CD14-positive monocyte (primary cell): ENCODE measurements at regions not wholly inside any gene's neighbourhood (a gene's known extent, or its start where the extent isn't known, plus 50 kb on each side); places are given as distances from the start of the nearest gene placed in this dataset.
"Not testable (repeated sequence)": the region's sequence is repeated elsewhere in the genome, so short reads cannot be mapped to it uniquely, and the experiment has no call there.

ENCODE experiments used
- DNase-seq, 3 donors: peaks; one replicate each; pipeline ENCODE4 v3.0.0-alpha.2; 2011 to 2022
- H2AFZ ChIP-seq: 2 replicates; pipeline ENCODE4 v1.6.0; 2012; ENCODE audit warnings: mild to moderate bottlenecking, low read depth, low read length, inconsistent platforms; ENCODE audit not compliant: insufficient read depth, poor library complexity, severe bottlenecking
- H3K27ac ChIP-seq, 2 donors: 1 replicate in 1 of 2; 2 replicates in 1 of 2; pipeline ENCODE4 v1.5.1; 2012 to 2013; ENCODE audit warnings: low read length in 2 of 2, control low read depth in 1 of 2, inconsistent platforms in 1 of 2, low read depth in 1 of 2, mild to moderate bottlenecking in 1 of 2
- H3K27me3 ChIP-seq, 2 donors: one replicate each; pipeline versions ENCODE4 v1.6.0 to v1.6.1; 2011 to 2013; ENCODE audit warnings: low read length in 2 of 2; ENCODE audit not compliant: control insufficient read depth in 2 of 2, insufficient read depth in 2 of 2
- H3K36me3 ChIP-seq, 2 donors: replicated peaks in 1 of 2; 1 replicate in 1 of 2; 2 replicates in 1 of 2; pipeline versions ENCODE4 v1.5.1 to v1.6.1; 2012 to 2013; ENCODE audit warnings: low read length in 2 of 2, control low read depth in 1 of 2, inconsistent platforms in 1 of 2, mild to moderate bottlenecking in 1 of 2; ENCODE audit not compliant: insufficient read depth in 2 of 2, control insufficient read depth in 1 of 2
- H3K4me1 ChIP-seq, 2 donors: 1 replicate in 1 of 2; 2 replicates in 1 of 2; pipeline versions ENCODE4 v1.5.1 to v1.6.1; 2012 to 2013; ENCODE audit warnings: low read length in 2 of 2, control low read depth in 1 of 2, inconsistent platforms in 1 of 2, mild to moderate bottlenecking in 1 of 2, moderate library complexity in 1 of 2; ENCODE audit not compliant: insufficient read depth in 2 of 2, control insufficient read depth in 1 of 2
- H3K4me2 ChIP-seq: replicated peaks from 2 replicates; pipeline ENCODE3; 2012; ENCODE audit warnings: low read length, moderate library complexity, mild to moderate bottlenecking; ENCODE audit not compliant: poor library complexity, severe bottlenecking; ENCODE audit errors: extremely low read depth
- H3K4me3 ChIP-seq, 3 experiments: fragments of 200-600 bp in 1 of 3; sonication (generic) in 1 of 3; replicated peaks in 1 of 3; 1 replicate in 2 of 3; 2 replicates in 1 of 3; pipeline ENCODE4 v1.5.1; 2011 to 2013; ENCODE audit warnings: low read length in 3 of 3, mild to moderate bottlenecking in 3 of 3, control low read depth in 2 of 3, low read depth in 2 of 3, inconsistent platforms in 1 of 3, moderate library complexity in 1 of 3
- H3K79me2 ChIP-seq: 2 replicates; pipeline ENCODE4 v1.6.0; 2012; ENCODE audit warnings: mild to moderate bottlenecking, control low read depth, inconsistent platforms, low read length, moderate library complexity; ENCODE audit not compliant: insufficient read depth
- H3K9ac ChIP-seq: 2 replicates; pipeline ENCODE4 v1.6.0; 2017; ENCODE audit warnings: low read length, mild to moderate bottlenecking; ENCODE audit not compliant: insufficient read depth, poor library complexity, severe bottlenecking
- H3K9me3 ChIP-seq, 2 donors: replicated peaks in 1 of 2; 1 replicate in 1 of 2; 2 replicates in 1 of 2; pipeline versions ENCODE4 v1.5.1 to v1.6.1; 2012 to 2013; ENCODE audit warnings: low read length in 2 of 2, control low read depth in 1 of 2; ENCODE audit not compliant: control insufficient read depth in 1 of 2, insufficient read depth in 1 of 2
- H4K20me1 ChIP-seq: 2 replicates; pipeline ENCODE4 v1.6.0; 2012; ENCODE audit warnings: mild to moderate bottlenecking, low read length, control low read depth, moderate library complexity; ENCODE audit not compliant: insufficient read depth
- H3K27ac Mint-ChIP-seq, 7 donors: one replicate each; pipeline ENCODE4 v1.8.0; 2020; ENCODE audit warnings: mild to moderate bottlenecking in 7 of 7, mixed read lengths in 7 of 7, moderate library complexity in 6 of 7, inconsistent platforms in 2 of 7
- H3K27me3 Mint-ChIP-seq, 3 donors: one replicate each; pipeline ENCODE4 v1.8.0; 2021 to 2022; ENCODE audit warnings: low read depth in 3 of 3, mild to moderate bottlenecking in 3 of 3, mixed read lengths in 3 of 3, moderate library complexity in 3 of 3, inconsistent platforms in 1 of 3
- H3K36me3 Mint-ChIP-seq, 2 donors: one replicate each; pipeline ENCODE4 v1.8.0; 2020; ENCODE audit warnings: mixed read lengths in 2 of 2, inconsistent platforms in 1 of 2, mild to moderate bottlenecking in 1 of 2
- H3K4me1 Mint-ChIP-seq: one replicate; pipeline ENCODE4 v1.8.0; 2020; ENCODE audit warnings: mild to moderate bottlenecking, mixed read lengths
- H3K4me3 Mint-ChIP-seq, 2 donors: one replicate each; pipeline ENCODE4 v1.8.0; 2020; ENCODE audit warnings: mild to moderate bottlenecking in 2 of 2, mixed read lengths in 2 of 2, moderate library complexity in 1 of 2
- H3K9me3 Mint-ChIP-seq, 7 donors: one replicate each; pipeline ENCODE4 v1.8.0; 2020 to 2022; ENCODE audit warnings: mixed read lengths in 7 of 7, mild to moderate bottlenecking in 6 of 7, moderate library complexity in 6 of 7, inconsistent platforms in 2 of 7
- CTCF ChIP-seq: fragments of 200-600 bp; IDR thresholded peaks from one replicate; pipeline ENCODE4 v1.8.0; 2022; ENCODE audit warnings: antibody characterized with exemption, mild to moderate bottlenecking
- WGBS: methylation state at CpG from one replicate; pipeline ENCODE4 v1.1.5; 2013; ENCODE audit warnings: missing lambda C conversion rate; ENCODE audit not compliant: insufficient coverage; 5-methylcytosine and 5-hydroxymethylcytosine counted together
- intact Hi-C, 2 donors: fragments of 100-400 bp; cut with micrococcal nuclease; formaldehyde crosslinking; loops; one replicate each; pipeline versions ENCODE4 v1.15.0 to v1.15.1; 2023

- H3K27me3 Mint-ChIP-seq, H3K9me3 Mint-ChIP-seq, H3K27ac ChIP-seq, H3K4me1 Mint-ChIP-seq, H3K36me3 ChIP-seq, H2AFZ ChIP-seq, H3K36me3 Mint-ChIP-seq, H4K20me1 ChIP-seq, H3K9me3 ChIP-seq, H3K9ac ChIP-seq, H3K4me2 ChIP-seq, H3K27ac Mint-ChIP-seq, intact Hi-C loops, H3K4me1 ChIP-seq, H3K27me3 ChIP-seq, H3K79me2 ChIP-seq, H3K4me3 ChIP-seq, DNase-seq, H3K4me3 Mint-ChIP-seq: not testable (repeated sequence)
- 94% methylated on average over 9 of the region's 27 CpGs for WGBS
These were observed 137.6 kb downstream of the TMEM121 start for GRCh38 chr14:105663818-105664596.

GRCh38 chr14:105664691-105665090 is 138.3 kb downstream of the TMEM121 start:
- Histone ChIP-seq H2AFZ (no peak overlapping the region), H3K9ac (no peak overlapping the region), H3K36me3 (no peaks in the 10 kb centered on the region), H3K4me3 (no peak overlapping the region), H3K4me1 (no peaks in the 10 kb centered on the region), H3K27ac (no peak overlapping the region), H4K20me1 (no peaks in the 10 kb centered on the region), H3K4me2 (no peak overlapping the region), H3K79me2 (no peaks in the 10 kb centered on the region), H3K27me3 (peaks cover 0 to 3% of the 10 kb centered on the region in 2 donors), H3K9me3 (peaks cover 0 to 6% of the 10 kb centered on the region in 2 donors)
- DNase-seq, result no peak
- no peaks in the 10 kb centered on the region for H3K36me3 Mint-ChIP-seq
- H3K27me3 Mint-ChIP-seq, result peaks cover 0 to 13% (median 2%) of the 10 kb centered on the region in 3 donors
- H3K9me3 Mint-ChIP-seq, result peaks cover 0 to 7% (median 2%) of the 10 kb centered on the region in 7 donors
- H3K27ac Mint-ChIP-seq, result no peak overlapping the region
- intact Hi-C loops, result loop anchor here in 1 of 2 donors (5.0 kb wide), 1 partner anchor 78 kb away; no protein-coding TSS in a partner anchor
- H3K4me1 Mint-ChIP-seq, result no peaks in the 10 kb centered on the region
- no peak overlapping the region for H3K4me3 Mint-ChIP-seq
- no peak for TF ChIP-seq CTCF
- WGBS, result 93% methylated on average over 3 of the region's 4 CpGs
